ENCODE measurements at regions not wholly inside any gene's neighbourhood (a gene's known extent, or its start where the extent isn't known, plus 50 kb on each side); places are given as distances from the start of the nearest gene placed in this dataset.

GRCh38 chr9:33737811-33738606, 57.4 kb upstream of the PRSS3 start:
- no peak overlapping the region for H3K9ac ChIP-seq (ENCODE audit: low read depth in 1 of 2, low read length in 2 of 2)
- H3K36me3 ChIP-seq (ENCODE audit: control insufficient read depth in 4 of 4, insufficient read depth in 3 of 4, low read depth in 1 of 4, low read length in 3 of 4) = no peaks in the 10 kb centered on the region
- H3K4me3 ChIP-seq (ENCODE audit: low read depth in 1 of 3, low read length in 3 of 3) = no peak overlapping the region
- no peak overlapping the region for H3K27ac ChIP-seq (ENCODE audit: low read depth in 1 of 2, low read length in 2 of 2)
- H3K9me3 ChIP-seq (ENCODE audit: control insufficient read depth in 4 of 4, low read length in 3 of 4) = no peaks in the 10 kb centered on the region
- peaks cover 0 to 18% (median 15%) of the 10 kb centered on the region in 4 donors for H3K4me1 ChIP-seq (ENCODE audit: control insufficient read depth in 4 of 4, insufficient read depth in 4 of 4, low read length in 3 of 4)
- no peaks in the 10 kb centered on the region for H3K27me3 ChIP-seq (ENCODE audit: control insufficient read depth in 4 of 4, insufficient read depth in 4 of 4, low read length in 3 of 4)
- no peak for TF ChIP-seq SP1 (IDR thresholded peaks at IDR 0.05)
- TF ChIP-seq NR2F2 (IDR thresholded peaks at IDR 0.05) = no peak
- no peak for TF ChIP-seq JUND (IDR thresholded peaks at IDR 0.05)
- no peak for TF ChIP-seq EGR1 (IDR thresholded peaks at IDR 0.05; ENCODE audit: low read depth in 2 of 2)
- TF ChIP-seq, protein P1, sequence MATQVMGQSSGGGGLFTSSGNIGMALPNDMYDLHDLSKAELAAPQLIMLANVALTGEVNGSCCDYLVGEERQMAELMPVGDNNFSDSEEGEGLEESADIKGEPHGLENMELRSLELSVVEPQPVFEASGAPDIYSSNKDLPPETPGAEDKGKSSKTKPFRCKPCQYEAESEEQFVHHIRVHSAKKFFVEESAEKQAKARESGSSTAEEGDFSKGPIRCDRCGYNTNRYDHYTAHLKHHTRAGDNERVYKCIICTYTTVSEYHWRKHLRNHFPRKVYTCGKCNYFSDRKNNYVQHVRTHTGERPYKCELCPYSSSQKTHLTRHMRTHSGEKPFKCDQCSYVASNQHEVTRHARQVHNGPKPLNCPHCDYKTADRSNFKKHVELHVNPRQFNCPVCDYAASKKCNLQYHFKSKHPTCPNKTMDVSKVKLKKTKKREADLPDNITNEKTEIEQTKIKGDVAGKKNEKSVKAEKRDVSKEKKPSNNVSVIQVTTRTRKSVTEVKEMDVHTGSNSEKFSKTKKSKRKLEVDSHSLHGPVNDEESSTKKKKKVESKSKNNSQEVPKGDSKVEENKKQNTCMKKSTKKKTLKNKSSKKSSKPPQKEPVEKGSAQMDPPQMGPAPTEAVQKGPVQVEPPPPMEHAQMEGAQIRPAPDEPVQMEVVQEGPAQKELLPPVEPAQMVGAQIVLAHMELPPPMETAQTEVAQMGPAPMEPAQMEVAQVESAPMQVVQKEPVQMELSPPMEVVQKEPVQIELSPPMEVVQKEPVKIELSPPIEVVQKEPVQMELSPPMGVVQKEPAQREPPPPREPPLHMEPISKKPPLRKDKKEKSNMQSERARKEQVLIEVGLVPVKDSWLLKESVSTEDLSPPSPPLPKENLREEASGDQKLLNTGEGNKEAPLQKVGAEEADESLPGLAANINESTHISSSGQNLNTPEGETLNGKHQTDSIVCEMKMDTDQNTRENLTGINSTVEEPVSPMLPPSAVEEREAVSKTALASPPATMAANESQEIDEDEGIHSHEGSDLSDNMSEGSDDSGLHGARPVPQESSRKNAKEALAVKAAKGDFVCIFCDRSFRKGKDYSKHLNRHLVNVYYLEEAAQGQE (IDR thresholded peaks at IDR 0.05) = no peak
- TF ChIP-seq, protein P2, sequence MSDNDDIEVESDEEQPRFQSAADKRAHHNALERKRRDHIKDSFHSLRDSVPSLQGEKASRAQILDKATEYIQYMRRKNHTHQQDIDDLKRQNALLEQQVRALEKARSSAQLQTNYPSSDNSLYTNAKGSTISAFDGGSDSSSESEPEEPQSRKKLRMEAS (IDR thresholded peaks at IDR 0.05) = no peak
- TF ChIP-seq YY1 (IDR thresholded peaks at IDR 0.05) = no peak
- TF ChIP-seq RXRA (IDR thresholded peaks at IDR 0.05) = no peak
- peak in 1 of 2 donors; percentile 21 for TF ChIP-seq HNF4A (conservative IDR thresholded peaks at IDR 0.05)
- TF ChIP-seq TAF1 (conservative IDR thresholded peaks at IDR 0.05) = no peak
- TF ChIP-seq GABPA (IDR thresholded peaks at IDR 0.05 in 1 of 2, conservative IDR thresholded peaks at IDR 0.05 in 1 of 2) = no peak
- peak; percentile 65 for TF ChIP-seq CTCF (IDR thresholded peaks at IDR 0.05; ENCODE audit: low read depth, low read length, missing input control)
- TF ChIP-seq HNF4G (IDR thresholded peaks at IDR 0.05) = no peak
- TF ChIP-seq, protein P3, sequence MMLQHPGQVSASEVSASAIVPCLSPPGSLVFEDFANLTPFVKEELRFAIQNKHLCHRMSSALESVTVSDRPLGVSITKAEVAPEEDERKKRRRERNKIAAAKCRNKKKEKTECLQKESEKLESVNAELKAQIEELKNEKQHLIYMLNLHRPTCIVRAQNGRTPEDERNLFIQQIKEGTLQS (IDR thresholded peaks at IDR 0.05) = no peak
- TF ChIP-seq FOXA1 (IDR thresholded peaks at IDR 0.05) = no peak
- TF ChIP-seq ZBTB33 (IDR thresholded peaks at IDR 0.05) = no peak
- TF ChIP-seq FOXA2 (IDR thresholded peaks at IDR 0.05) = no peak
- peak; percentile 86 to 89 for TF ChIP-seq RAD21 (IDR thresholded peaks at IDR 0.05)
- WGBS = 22% methylated on average over 5 of the region's 5 CpGs
- peak; percentile 43 for DNase-seq (ENCODE audit: low spot score)
